Chondrocyte (in vitro differentiated cells): ENCODE measurements at regions not wholly inside any gene's neighbourhood (a gene's known extent, or its start where the extent isn't known, plus 50 kb on each side); places are given as distances from the start of the nearest gene placed in this dataset.

Source experiments
- DNase-seq: peaks from one replicate; pipeline ENCODE4 v3.0.0; 2021; ENCODE audit warnings: mixed read lengths, low spot score
- H3K27ac Mint-ChIP-seq: one replicate; pipeline ENCODE4 v1.8.0; 2021; ENCODE audit warnings: mild to moderate bottlenecking, moderate library complexity, mixed read lengths; ENCODE audit not compliant: unreplicated experiment
- H3K27me3 Mint-ChIP-seq: 2 replicates; pipeline ENCODE4 v1.8.0; 2021; ENCODE audit warnings: low read depth, mixed read lengths
- H3K36me3 Mint-ChIP-seq: 2 replicates; pipeline ENCODE4 v1.8.0; 2021; ENCODE audit warnings: low read depth, mixed read lengths
- H3K4me1 Mint-ChIP-seq: 2 replicates; pipeline ENCODE4 v1.8.0; 2021; ENCODE audit warnings: low read depth, mild to moderate bottlenecking, mixed read lengths
- H3K4me3 Mint-ChIP-seq: one replicate; pipeline ENCODE4 v1.8.0; 2021; ENCODE audit warnings: mild to moderate bottlenecking, moderate library complexity, mixed read lengths; ENCODE audit not compliant: unreplicated experiment
- H3K9me3 Mint-ChIP-seq: 2 replicates; pipeline ENCODE4 v1.8.0; 2021; ENCODE audit warnings: low read depth, mixed read lengths
- CTCF ChIP-seq: fragments of 200-600 bp; sonication (generic); IDR thresholded peaks from 2 replicates; pipeline ENCODE4 v1.5.0; 2021; ENCODE audit warnings: antibody characterized with exemption, mild to moderate bottlenecking, moderate library complexity

GRCh38 chr16:51019617-51020016, 131.5 kb downstream of the SALL1 start:
- no peaks in the 10 kb centered on the region for H3K9me3 Mint-ChIP-seq
- H3K36me3 Mint-ChIP-seq = no peaks in the 10 kb centered on the region
- DNase-seq = no peak
- no peaks in the 10 kb centered on the region for H3K27me3 Mint-ChIP-seq
- H3K4me3 Mint-ChIP-seq = no peak overlapping the region
- H3K27ac Mint-ChIP-seq = no peak overlapping the region
- no peak for TF ChIP-seq CTCF
- no peaks in the 10 kb centered on the region for H3K4me1 Mint-ChIP-seq

- Mint-ChIP-seq H3K4me3 (no peak overlapping the region), H3K9me3 (no peaks in the 10 kb centered on the region), H3K4me1 (no peaks in the 10 kb centered on the region), H3K27ac (no peak overlapping the region), H3K27me3 (no peaks in the 10 kb centered on the region), H3K36me3 (no peaks in the 10 kb centered on the region)
- no peak for DNase-seq
- no peak for TF ChIP-seq CTCF
Measured at GRCh38 chr16:51017969-51018368, 133.1 kb downstream of the SALL1 start.

GRCh38 chr16:51012396-51012795, 138.7 kb downstream of the SALL1 start:
- H3K4me3 Mint-ChIP-seq = no peak overlapping the region
- TF ChIP-seq CTCF = no peak
- no peak for DNase-seq
- H3K9me3 Mint-ChIP-seq = peaks cover 10% of the 10 kb centered on the region
- H3K36me3 Mint-ChIP-seq = no peaks in the 10 kb centered on the region
- H3K27me3 Mint-ChIP-seq = no peaks in the 10 kb centered on the region
- no peaks in the 10 kb centered on the region for H3K4me1 Mint-ChIP-seq
- H3K27ac Mint-ChIP-seq = no peak overlapping the region

GRCh38 chr16:51010817-51011216, 140.3 kb downstream of the SALL1 start:
- Mint-ChIP-seq H3K27ac (no peak overlapping the region), H3K27me3 (no peaks in the 10 kb centered on the region), H3K4me1 (no peaks in the 10 kb centered on the region), H3K9me3 (peaks cover 13% of the 10 kb centered on the region), H3K4me3 (no peak overlapping the region), H3K36me3 (no peaks in the 10 kb centered on the region)
- DNase-seq = no peak
- no peak for TF ChIP-seq CTCF

GRCh38 chr16:51009813-51010212, 141.3 kb downstream of the SALL1 start:
- Mint-ChIP-seq H3K36me3 (no peaks in the 10 kb centered on the region), H3K27ac (no peak overlapping the region)

More at GRCh38 chr16:51009813-51010212, 141.3 kb downstream of the SALL1 start:
- Mint-ChIP-seq H3K4me3 (no peak overlapping the region), H3K4me1 (no peaks in the 10 kb centered on the region), H3K9me3 (peaks cover 13% of the 10 kb centered on the region), H3K27me3 (no peaks in the 10 kb centered on the region)
- no peak for TF ChIP-seq CTCF
- no peak for DNase-seq
